IMR-90 (cell line): ENCODE measurements at regions not wholly inside any gene's neighbourhood (a gene's known extent, or its start where the extent isn't known, plus 50 kb on each side); places are given as distances from the start of the nearest gene placed in this dataset.

ENCODE experiments used
- ATAC-seq: fragments of 200-7000 bp; cut with Tn5 transposase; 2 replicates; pipeline ENCODE4 v1.9.1; 2020; ENCODE audit warnings: low read depth, mild to moderate bottlenecking, moderate library complexity
- BruUV-seq: library from RNA; stranded (reverse); fragments of 400-500 nt; replicated peaks from 2 replicates; lab custom pipeline; 2021; lab: Mats Ljungman, UMichigan
- CTCF ChIA-PET: fragments of 300-600 bp; formaldehyde crosslinking; extraction: SDS; loops from one replicate; lab custom pipeline; 2021; ENCODE audit warnings: antibody characterized with exemption; lab: Yijun Ruan, JAX
- POLR2A ChIA-PET: fragments of 300-600 bp; sonication (Branson Sonifier 250); formaldehyde crosslinking; loops from one replicate; lab custom pipeline; 2022; ENCODE audit warnings: antibody characterized with exemption; ENCODE audit not compliant: unreplicated experiment; lab: Charles Lee
- DNase-seq: peaks from one replicate; pipeline ENCODE4 v3.0.0; 2013
- H2AFZ ChIP-seq: replicated peaks from 2 replicates; pipeline ENCODE3; 2013; ENCODE audit warnings: low read length, mild to moderate bottlenecking; ENCODE audit not compliant: poor library complexity
- H2AK5ac ChIP-seq: 2 replicates; pipeline ENCODE4 v1.6.1; 2013; ENCODE audit warnings: low read depth, low read length, inconsistent platforms
- H2AK9ac ChIP-seq: replicated peaks from 2 replicates; pipeline ENCODE3; 2013; ENCODE audit warnings: mild to moderate bottlenecking, low read depth, low read length, moderate library complexity; ENCODE audit not compliant: poor library complexity
- H2BK120ac ChIP-seq: 2 replicates; pipeline ENCODE4 v1.6.1; 2013; ENCODE audit warnings: low read depth, low read length, inconsistent platforms
- H2BK15ac ChIP-seq: 3 replicates; pipeline ENCODE4 v1.6.1; 2013; ENCODE audit warnings: low read depth, low read length, inconsistent platforms
- H2BK20ac ChIP-seq: 2 replicates; pipeline ENCODE4 v1.6.1; 2013; ENCODE audit warnings: low read depth, mild to moderate bottlenecking, inconsistent platforms, low read length, moderate library complexity
- H2BK5ac ChIP-seq: 2 replicates; pipeline ENCODE4 v1.6.1; 2013; ENCODE audit warnings: mild to moderate bottlenecking, low read depth, low read length, inconsistent platforms; ENCODE audit not compliant: poor library complexity, severe bottlenecking
- H3K14ac ChIP-seq: replicated peaks from 2 replicates; pipeline ENCODE4 v1.6.1; 2013; ENCODE audit warnings: low read depth, low read length, inconsistent platforms
- H3K18ac ChIP-seq: 2 replicates; pipeline ENCODE4 v1.6.1; 2013; ENCODE audit warnings: low read depth, low read length, control low read depth
- H3K23ac ChIP-seq: 2 replicates; pipeline ENCODE4 v1.6.1; 2013; ENCODE audit warnings: low read depth, low read length, inconsistent platforms
- H3K27ac ChIP-seq: 2 replicates; pipeline ENCODE4 v1.5.1; 2013; ENCODE audit warnings: mild to moderate bottlenecking, control low read depth, low read length; ENCODE audit not compliant: insufficient read depth
- H3K27me3 ChIP-seq: 2 replicates; pipeline ENCODE4 v1.6.1; 2013; ENCODE audit warnings: low read length; ENCODE audit not compliant: control insufficient read depth, insufficient read depth
- H3K36me3 ChIP-seq: 2 replicates; pipeline ENCODE4 v1.6.1; 2013; ENCODE audit warnings: low read length, mixed read lengths; ENCODE audit not compliant: control insufficient read depth, insufficient read depth
- H3K4ac ChIP-seq: 2 replicates; pipeline ENCODE4 v1.6.1; 2013; ENCODE audit warnings: low read depth, low read length, inconsistent platforms
- H3K4me1 ChIP-seq: 2 replicates; pipeline ENCODE4 v1.6.1; 2013; ENCODE audit warnings: low read length, mixed read lengths; ENCODE audit not compliant: control insufficient read depth, insufficient read depth
- H3K4me2 ChIP-seq: 2 replicates; pipeline ENCODE4 v1.6.1; 2013; ENCODE audit warnings: low read depth, mild to moderate bottlenecking, control low read depth, low read length, moderate library complexity
- H3K4me3 ChIP-seq: 2 replicates; pipeline ENCODE4 v1.5.1; 2013; ENCODE audit warnings: low read depth, mild to moderate bottlenecking, control low read depth, low read length, moderate library complexity; ENCODE audit not compliant: insufficient read depth
- H3K56ac ChIP-seq: 2 replicates; pipeline ENCODE4 v1.6.1; 2013; ENCODE audit warnings: low read length, inconsistent platforms; ENCODE audit not compliant: insufficient read depth; ENCODE audit errors: extremely low read depth
- H3K79me1 ChIP-seq, 2 experiments: 2 replicates each; pipeline ENCODE4 v1.6.1; 2013; ENCODE audit warnings: low read length in 2 of 2, inconsistent platforms in 1 of 2, low read depth in 1 of 2
- H3K9ac ChIP-seq: 2 replicates; pipeline ENCODE4 v1.6.1; 2013; ENCODE audit warnings: low read depth, low read length, control low read depth
- H3K9me1 ChIP-seq: 2 replicates; pipeline ENCODE4 v1.6.1; 2013; ENCODE audit warnings: low read length, inconsistent platforms; ENCODE audit not compliant: insufficient read depth
- H3K9me3 ChIP-seq: 2 replicates; pipeline ENCODE4 v1.6.1; 2013; ENCODE audit warnings: low read length; ENCODE audit not compliant: control insufficient read depth, insufficient read depth
- H4K20me1 ChIP-seq: 2 replicates; pipeline ENCODE4 v1.6.1; 2013; ENCODE audit warnings: low read length, inconsistent platforms; ENCODE audit not compliant: insufficient read depth
- H4K5ac ChIP-seq: 2 replicates; pipeline ENCODE4 v1.6.1; 2013; ENCODE audit warnings: mild to moderate bottlenecking, low read depth, low read length, control low read depth
- H4K8ac ChIP-seq, 2 experiments: 2 replicates each; pipeline ENCODE4 v1.6.1; 2013; ENCODE audit warnings: low read depth in 2 of 2, low read length in 2 of 2, control low read depth in 1 of 2, inconsistent platforms in 1 of 2
- H4K91ac ChIP-seq: 2 replicates; pipeline ENCODE4 v1.6.1; 2013; ENCODE audit warnings: low read depth, low read length, inconsistent platforms; ENCODE audit not compliant: insufficient read depth
- BHLHE40 ChIP-seq: fragments of 150-350 bp; IDR thresholded peaks from 2 replicates; pipeline ENCODE4 v1.6.1; 2016; ENCODE audit warnings: mild to moderate bottlenecking, low read depth, low read length
- CEBPB ChIP-seq: IDR thresholded peaks from 2 replicates; pipeline ENCODE4 v1.6.1; 2012; ENCODE audit warnings: low read depth, low read length, improper control_type of control experiment
- CHD1 ChIP-seq: IDR thresholded peaks from 2 replicates; pipeline ENCODE4 v1.6.1; 2012; ENCODE audit warnings: low read depth, low read length, improper control_type of control experiment
- ELK1 ChIP-seq: fragments of 150-350 bp; IDR thresholded peaks from 2 replicates; pipeline ENCODE4 v1.6.1; 2016; ENCODE audit warnings: low read depth, mild to moderate bottlenecking, low read length, moderate library complexity, borderline replicate concordance
- FOS ChIP-seq: fragments of 150-350 bp; IDR thresholded peaks from 2 replicates; pipeline ENCODE4 v1.6.1; 2016; ENCODE audit warnings: low read depth, low read length
- MAFK ChIP-seq: IDR thresholded peaks from 2 replicates; pipeline ENCODE4 v1.6.1; 2012; ENCODE audit warnings: low read depth, low read length, improper control_type of control experiment
- MAZ ChIP-seq: IDR thresholded peaks from 2 replicates; pipeline ENCODE4 v1.6.1; 2012; ENCODE audit warnings: low read depth, mild to moderate bottlenecking, low read length, improper control_type of control experiment, moderate library complexity, borderline replicate concordance
- MXI1 ChIP-seq: IDR thresholded peaks from 2 replicates; pipeline ENCODE4 v1.6.1; 2012; ENCODE audit warnings: low read depth, mild to moderate bottlenecking, low read length, moderate library complexity, borderline replicate concordance
- NFE2L2 ChIP-seq: fragments of 150-350 bp; IDR thresholded peaks from 2 replicates; pipeline ENCODE4 v1.6.1; 2016; ENCODE audit warnings: low read depth, mild to moderate bottlenecking, low read length
- POLR2A ChIP-seq: IDR thresholded peaks from 2 replicates; pipeline ENCODE4 v1.6.1; 2012; ENCODE audit warnings: mild to moderate bottlenecking, low read depth, low read length
- RAD21 ChIP-seq: IDR thresholded peaks from 2 replicates; pipeline ENCODE4 v1.6.1; 2012; ENCODE audit warnings: low read length, improper control_type of control experiment
- RCOR1 ChIP-seq: IDR thresholded peaks from 2 replicates; pipeline ENCODE4 v1.6.1; 2012; ENCODE audit warnings: mild to moderate bottlenecking, low read length, improper control_type of control experiment; ENCODE audit not compliant: insufficient replicate concordance
- RFX5 ChIP-seq: IDR thresholded peaks from 2 replicates; pipeline ENCODE4 v1.8.0; 2012; ENCODE audit warnings: low read depth, mild to moderate bottlenecking, low read length, moderate library complexity
- SMC3 ChIP-seq: fragments of 150-350 bp; IDR thresholded peaks from 2 replicates; pipeline ENCODE4 v1.6.1; 2016; ENCODE audit warnings: low read depth, mild to moderate bottlenecking, antibody characterized with exemption, low read length, moderate library complexity
- WGBS, 2 experiments: methylation state at CpG; one replicate each; pipeline versions ENCODE4 v1.1.5 to v1.1.7; 2013; ENCODE audit warnings: missing lambda C conversion rate in 2 of 2; ENCODE audit not compliant: insufficient read length in 1 of 2; ENCODE audit errors: extremely low coverage in 2 of 2; 5-methylcytosine and 5-hydroxymethylcytosine counted together
- dilution Hi-C: fragments of 300-500 bp; cut with HindIII; formaldehyde crosslinking; loops from one replicate; pipeline ENCODE4 v1.14.3; 2018; ENCODE audit warnings: low sequenced_read_pairs; ENCODE audit not compliant: unreplicated experiment
- in situ Hi-C: fragments of 300-500 bp; cut with MboI; formaldehyde crosslinking; loops from 3 replicates; pipeline ENCODE4 v1.14.3; 2019; ENCODE audit warnings: low sequenced_read_pairs, inconsistent platforms, mixed read lengths
- intact Hi-C: fragments of 100-400 bp; cut with micrococcal nuclease; formaldehyde crosslinking; loops from 2 replicates; pipeline ENCODE4 v1.10.0; 2022
- TF ChIP-seq, protein P1 (sequence below): fragments of 150-350 bp; IDR thresholded peaks from 2 replicates; pipeline ENCODE4 v1.6.1; 2017; ENCODE audit warnings: mild to moderate bottlenecking, antibody characterized with exemption, low read length, low read depth
- TF ChIP-seq, protein P2 (sequence below): conservative IDR thresholded peaks from 2 replicates; pipeline ENCODE4 v1.5.1; 2012; ENCODE audit warnings: mild to moderate bottlenecking, low read depth, low read length, improper control_type of control experiment

GRCh38 chr9:6113819-6114218 is 98.4 kb upstream of the RANBP6 start:
- H3K56ac ChIP-seq, result no peak overlapping the region
- H2BK15ac ChIP-seq, result no peak overlapping the region
- no peak overlapping the region for H4K5ac ChIP-seq
- no peak overlapping the region for H4K91ac ChIP-seq
- no peaks in the 10 kb centered on the region for H4K20me1 ChIP-seq
- no peak overlapping the region for H2AFZ ChIP-seq
- DNase-seq (no peak), ATAC-seq (no peak)
- no peaks in the 10 kb centered on the region for H3K79me1 ChIP-seq
- intact Hi-C loops (no loop called here), dilution Hi-C loops (no loop called here), in situ Hi-C loops (no loop called here)
- 47% methylated on average over 4 of the region's 6 CpGs; no CpG with 5 or more reads in 1 of the 2 experiments for WGBS, 2 experiments
- H2BK120ac ChIP-seq, result no peak overlapping the region
- H3K4me3 ChIP-seq, result no peak overlapping the region
- CTCF ChIA-PET, result no interaction called here
- H2BK5ac ChIP-seq, result no peak overlapping the region
- H3K36me3 ChIP-seq, result no peaks in the 10 kb centered on the region
- H4K8ac ChIP-seq, result no peak overlapping the region
- H3K27ac ChIP-seq, result no peak overlapping the region
- no peak overlapping the region for H3K18ac ChIP-seq
- H3K9me1 ChIP-seq, result no peaks in the 10 kb centered on the region
- no peak overlapping the region for H3K9ac ChIP-seq
- no peak overlapping the region for H2AK9ac ChIP-seq
- no peak overlapping the region for H2AK5ac ChIP-seq
- H3K23ac ChIP-seq, result no peak overlapping the region
- no peak overlapping the region for H3K14ac ChIP-seq
- POLR2A ChIA-PET, result no interaction called here
- no peaks in the 10 kb centered on the region for H3K27me3 ChIP-seq
- H3K4ac ChIP-seq, result no peak overlapping the region
- TF ChIP-seq CEBPB (no peak), MAZ (no peak), MAFK (no peak), CHD1 (no peak), RFX5 (no peak), RAD21 (no peak), MXI1 (no peak), BHLHE40 (no peak), SMC3 (no peak), RCOR1 (no peak), FOS (no peak), ELK1 (no peak), NFE2L2 (no peak), POLR2A (no peak)
- TF ChIP-seq, protein P1, sequence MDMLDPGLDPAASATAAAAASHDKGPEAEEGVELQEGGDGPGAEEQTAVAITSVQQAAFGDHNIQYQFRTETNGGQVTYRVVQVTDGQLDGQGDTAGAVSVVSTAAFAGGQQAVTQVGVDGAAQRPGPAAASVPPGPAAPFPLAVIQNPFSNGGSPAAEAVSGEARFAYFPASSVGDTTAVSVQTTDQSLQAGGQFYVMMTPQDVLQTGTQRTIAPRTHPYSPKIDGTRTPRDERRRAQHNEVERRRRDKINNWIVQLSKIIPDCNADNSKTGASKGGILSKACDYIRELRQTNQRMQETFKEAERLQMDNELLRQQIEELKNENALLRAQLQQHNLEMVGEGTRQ, result no peak
- TF ChIP-seq, protein P2, sequence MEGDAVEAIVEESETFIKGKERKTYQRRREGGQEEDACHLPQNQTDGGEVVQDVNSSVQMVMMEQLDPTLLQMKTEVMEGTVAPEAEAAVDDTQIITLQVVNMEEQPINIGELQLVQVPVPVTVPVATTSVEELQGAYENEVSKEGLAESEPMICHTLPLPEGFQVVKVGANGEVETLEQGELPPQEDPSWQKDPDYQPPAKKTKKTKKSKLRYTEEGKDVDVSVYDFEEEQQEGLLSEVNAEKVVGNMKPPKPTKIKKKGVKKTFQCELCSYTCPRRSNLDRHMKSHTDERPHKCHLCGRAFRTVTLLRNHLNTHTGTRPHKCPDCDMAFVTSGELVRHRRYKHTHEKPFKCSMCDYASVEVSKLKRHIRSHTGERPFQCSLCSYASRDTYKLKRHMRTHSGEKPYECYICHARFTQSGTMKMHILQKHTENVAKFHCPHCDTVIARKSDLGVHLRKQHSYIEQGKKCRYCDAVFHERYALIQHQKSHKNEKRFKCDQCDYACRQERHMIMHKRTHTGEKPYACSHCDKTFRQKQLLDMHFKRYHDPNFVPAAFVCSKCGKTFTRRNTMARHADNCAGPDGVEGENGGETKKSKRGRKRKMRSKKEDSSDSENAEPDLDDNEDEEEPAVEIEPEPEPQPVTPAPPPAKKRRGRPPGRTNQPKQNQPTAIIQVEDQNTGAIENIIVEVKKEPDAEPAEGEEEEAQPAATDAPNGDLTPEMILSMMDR, result no peak
- BruUV-seq, result no TSS peak
- H3K4me1 ChIP-seq, result peaks cover 6% of the 10 kb centered on the region; the same call in 1 of the 2 replicates
- no peaks in the 10 kb centered on the region for H3K9me3 ChIP-seq
- no peak overlapping the region for H3K4me2 ChIP-seq
- no peak overlapping the region for H2BK20ac ChIP-seq
